Stimulated activated naive CD4-positive, alpha-beta T cell (primary cell): ENCODE measurements at regions not wholly inside any gene's neighbourhood (a gene's known extent, or its start where the extent isn't known, plus 50 kb on each side); places are given as distances from the start of the nearest gene placed in this dataset.
"Not testable (repeated sequence)": the region's sequence is repeated elsewhere in the genome, so short reads cannot be mapped to it uniquely, and the experiment has no call there.

Source experiments
- DNase-seq, 6 experiments: peaks; one replicate each; lab custom pipeline; 2025; lab: John Stamatoyannopoulos, UW

DNA sequence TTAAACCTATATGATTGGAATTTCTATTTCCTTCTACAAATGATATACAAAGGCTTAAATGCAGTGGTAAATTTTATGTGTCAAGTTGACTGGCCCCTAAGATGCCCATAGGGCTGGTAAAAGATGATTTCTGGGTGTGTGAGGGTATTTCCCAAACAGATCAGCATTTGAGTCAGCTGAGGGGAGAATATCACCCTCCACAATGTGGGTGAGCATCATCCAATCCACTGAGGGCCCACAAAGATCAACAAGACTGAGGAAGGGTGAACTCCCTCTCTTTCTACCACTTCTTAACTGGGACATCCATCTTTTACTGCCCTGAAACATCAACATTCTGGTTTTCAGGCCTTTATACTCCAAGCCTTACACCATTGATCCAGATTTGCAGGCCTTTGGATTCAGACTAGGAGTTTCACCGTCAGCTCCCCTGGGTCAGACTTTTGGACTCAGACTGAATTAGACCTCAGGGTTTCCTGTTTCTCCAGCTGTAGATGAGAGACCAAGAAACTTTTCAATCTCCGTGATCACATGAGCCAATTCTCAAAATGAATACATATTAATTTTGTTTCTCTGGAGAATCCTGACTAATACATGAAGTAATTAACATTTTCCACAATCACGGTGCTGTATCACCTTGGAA lies 1020.7 kb upstream of the SLIT2 start:
- no peak for DNase-seq

DNA sequence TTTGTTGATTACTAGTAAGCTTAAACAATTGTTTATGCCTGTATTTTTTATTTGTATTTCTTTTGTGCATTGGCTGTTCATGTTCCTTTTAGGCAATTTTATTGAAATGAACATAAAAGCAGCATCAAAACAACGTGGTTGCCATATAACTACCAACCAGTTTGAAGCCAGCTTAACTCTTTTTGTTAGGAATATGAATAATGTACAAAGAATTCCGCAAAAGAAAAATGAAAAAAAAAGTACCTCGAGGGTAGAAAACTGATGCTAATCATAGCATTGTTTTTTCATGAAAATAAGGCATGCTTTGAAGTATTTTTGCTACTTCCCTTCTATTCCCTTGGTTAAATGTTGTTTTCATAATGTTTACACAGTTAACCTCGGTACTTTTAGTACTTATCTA lies 1024.0 kb upstream of the SLIT2 start:
- no peak for DNase-seq

DNA sequence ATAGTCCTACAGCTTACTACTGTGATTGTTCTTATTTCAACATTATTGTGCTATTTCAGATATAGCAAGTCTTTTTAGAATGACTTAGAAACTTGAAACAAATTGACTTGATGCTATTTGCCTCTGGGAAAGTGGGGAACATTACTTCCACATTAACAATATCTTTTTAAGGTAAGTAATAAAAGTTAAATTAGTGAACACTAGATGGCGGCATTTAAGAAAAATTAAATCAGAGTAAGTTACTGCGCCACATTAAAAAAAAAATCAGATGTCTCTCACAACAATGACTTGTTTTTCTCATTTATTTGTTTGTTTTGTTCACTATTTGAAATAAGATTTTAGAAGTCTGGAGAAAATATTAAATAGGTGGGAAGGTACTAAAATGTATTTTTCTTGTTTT lies 1026.9 kb upstream of the SLIT2 start:
- DNase-seq, result no peak

DNA sequence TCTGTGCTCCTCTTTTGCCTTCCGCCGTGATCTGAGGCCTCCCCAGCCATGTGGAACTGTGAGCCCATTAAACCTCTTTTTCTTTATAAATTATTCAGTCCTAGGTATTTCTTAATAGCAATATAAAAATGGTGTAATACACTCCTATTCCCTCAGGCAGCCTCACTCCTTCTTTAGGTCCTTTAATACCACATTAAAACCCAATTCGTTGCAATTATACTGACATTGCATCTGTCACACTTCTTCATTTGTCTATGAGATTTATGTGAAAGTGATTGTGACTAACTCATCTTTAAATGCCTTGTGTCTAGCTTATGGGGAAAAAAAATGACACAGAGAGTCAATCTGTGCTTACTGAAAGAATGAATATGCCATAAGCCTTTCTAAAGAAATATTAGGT lies 1035.2 kb upstream of the SLIT2 start:
- DNase-seq, result no peak

DNA sequence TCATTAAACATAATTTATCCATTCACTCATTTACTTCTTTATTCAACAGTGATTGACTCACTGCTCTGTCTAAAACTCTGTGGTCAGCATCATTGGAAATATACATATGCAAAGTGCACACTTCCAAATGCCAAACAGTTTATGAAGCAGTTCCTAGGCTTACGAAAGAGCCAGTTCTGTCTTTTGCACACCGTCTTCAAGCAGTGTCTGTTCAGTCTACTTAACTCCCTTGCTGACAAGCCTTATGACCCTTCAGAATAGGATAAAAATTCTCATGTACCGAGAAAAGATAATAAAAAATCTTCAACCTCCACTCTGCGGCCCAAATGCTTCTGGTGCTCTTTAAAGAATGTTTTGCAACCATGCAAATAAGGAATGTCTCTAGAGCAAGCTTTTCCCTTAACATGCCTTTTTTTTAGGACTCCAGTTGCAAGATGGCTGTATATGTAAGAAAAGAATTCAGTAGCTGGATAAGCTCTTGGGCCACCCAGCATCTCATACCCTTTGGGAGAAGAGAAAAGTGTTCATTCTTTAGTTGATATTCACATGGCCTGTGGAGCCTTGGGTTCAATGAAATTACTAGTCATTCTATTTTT lies 1037.0 kb upstream of the SLIT2 start:
- no peak for DNase-seq

DNA sequence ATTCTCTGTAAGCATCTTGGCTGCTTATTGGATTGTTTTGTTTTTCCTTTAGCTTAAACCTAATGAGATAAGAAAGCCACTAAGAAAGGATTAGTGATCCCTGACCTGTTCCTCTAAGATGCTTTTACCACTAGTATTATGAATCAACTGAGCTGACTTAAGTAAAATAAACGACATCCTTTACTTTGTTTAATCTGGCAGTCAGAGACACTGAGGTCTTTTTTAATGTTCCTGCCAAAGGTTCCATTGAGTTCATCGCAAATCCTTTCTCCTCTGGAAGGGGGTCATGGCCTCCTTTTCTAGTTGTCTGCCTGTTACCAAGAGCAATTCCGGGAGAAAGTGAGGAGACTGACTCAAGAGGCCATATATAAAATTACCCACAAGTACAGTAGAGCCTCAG lies 1038.3 kb upstream of the SLIT2 start:
- no peak for DNase-seq

DNA sequence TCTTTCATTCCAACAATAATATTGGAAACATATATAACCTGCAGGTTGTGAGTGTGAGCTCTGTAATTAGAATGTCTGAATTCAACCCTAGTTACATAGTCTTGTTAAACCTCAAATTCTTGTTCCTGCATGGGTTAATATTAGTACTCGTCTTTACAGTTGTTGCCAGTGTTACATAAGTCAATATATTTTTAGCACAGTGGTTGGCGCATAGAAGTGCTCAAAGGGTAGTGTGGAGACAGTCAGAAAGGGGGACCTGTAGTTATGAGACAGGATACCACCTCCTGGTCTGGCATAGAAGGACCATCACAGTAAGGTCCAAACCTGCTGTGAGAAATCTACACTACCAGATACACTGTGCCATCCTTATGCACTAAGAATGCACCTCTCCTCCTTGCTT lies 1045.9 kb upstream of the SLIT2 start:
- DNase-seq, result no peak

DNA sequence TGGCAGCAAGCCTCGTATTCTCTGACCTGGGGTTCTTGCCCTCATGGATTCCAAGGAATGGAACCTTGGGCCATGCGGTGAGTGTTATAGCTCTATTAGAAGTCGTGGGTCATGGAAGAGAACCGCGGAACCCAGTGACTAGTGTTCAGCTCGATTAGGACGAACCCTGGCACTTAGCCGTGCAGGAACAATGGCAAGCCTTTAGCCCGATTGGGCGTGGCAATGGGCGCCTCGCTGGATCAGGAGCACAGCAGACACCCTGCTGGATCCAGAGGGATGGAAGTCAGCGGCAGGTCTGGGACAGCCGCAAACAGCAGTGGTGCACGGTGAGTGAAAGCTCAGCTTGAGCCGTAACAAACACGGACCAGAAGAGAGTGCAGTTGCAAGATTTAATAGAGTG lies 1053.9 kb upstream of the SLIT2 start:
- not testable (repeated sequence) for DNase-seq

DNA sequence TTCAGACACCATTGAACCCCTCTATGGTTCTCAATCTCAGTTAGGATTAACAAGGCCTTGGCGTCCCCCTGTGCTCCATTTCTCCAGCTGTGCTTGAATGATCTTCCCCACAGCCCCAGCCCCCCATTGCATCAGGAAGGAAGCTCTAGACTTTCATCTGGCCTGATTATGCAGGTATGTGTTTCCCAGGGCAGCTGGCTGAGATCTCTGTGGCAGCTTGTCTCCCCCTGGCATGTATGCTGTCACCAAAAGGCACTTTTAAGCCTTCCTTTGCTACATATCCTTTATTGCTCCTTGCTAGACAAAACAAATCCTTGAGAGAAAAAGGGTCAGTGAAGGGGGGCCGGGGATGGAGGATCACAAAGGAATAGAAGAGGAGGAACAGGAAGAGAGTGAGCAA lies 1056.0 kb upstream of the SLIT2 start:
- no peak for DNase-seq

DNA sequence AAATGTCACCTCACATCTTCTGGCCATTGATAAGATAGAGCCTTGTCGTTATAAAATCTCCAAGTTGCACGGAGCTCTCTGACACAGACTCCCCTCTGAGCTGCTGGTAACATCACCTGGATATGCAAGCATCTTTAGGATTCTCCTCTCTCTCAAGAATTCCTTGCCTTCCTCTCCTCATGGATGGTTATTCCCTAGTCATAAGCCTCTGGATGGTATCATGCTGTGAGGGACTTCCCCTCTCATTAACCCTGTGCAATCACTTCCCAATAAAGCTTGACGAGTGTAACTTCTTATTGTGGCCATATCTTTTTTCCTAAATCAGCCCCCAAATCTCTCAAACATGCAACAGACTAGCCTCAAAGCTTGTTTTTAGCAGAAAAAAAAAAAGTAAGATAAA lies 1057.0 kb upstream of the SLIT2 start:
- no peak for DNase-seq

DNA sequence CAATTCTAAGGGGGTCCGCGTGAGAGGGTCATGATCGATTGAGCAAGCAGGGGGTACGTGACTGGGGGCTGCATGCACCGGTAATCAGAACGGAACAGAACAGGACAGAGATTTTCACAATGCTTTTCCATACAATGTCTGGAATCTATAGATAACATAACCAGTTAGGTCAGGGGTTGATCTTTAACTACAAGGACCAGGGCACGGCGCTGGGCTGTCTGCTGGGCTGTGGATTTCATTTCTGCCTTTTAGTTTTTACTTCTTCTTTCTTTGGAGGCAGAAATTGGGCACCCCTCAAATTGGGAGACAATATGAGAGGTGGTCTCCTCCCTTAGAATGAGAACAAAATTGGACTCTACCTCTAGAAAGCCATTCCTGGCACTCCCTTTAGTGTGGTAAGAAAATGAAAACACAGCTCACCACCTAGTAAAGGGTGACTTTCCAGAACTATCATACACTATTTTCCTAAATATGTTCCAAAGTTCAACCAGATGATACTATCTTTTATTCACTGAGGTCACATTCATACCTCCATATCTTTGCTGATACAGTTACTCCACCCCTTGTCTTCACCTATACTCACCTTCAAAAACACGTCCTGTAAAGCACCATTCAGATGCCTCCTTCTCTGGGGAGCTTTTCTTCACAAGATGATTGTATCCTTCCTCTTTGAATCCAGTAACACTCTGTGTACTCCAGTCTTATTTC lies 1058.3 kb upstream of the SLIT2 start:
- DNase-seq, result no peak

DNA sequence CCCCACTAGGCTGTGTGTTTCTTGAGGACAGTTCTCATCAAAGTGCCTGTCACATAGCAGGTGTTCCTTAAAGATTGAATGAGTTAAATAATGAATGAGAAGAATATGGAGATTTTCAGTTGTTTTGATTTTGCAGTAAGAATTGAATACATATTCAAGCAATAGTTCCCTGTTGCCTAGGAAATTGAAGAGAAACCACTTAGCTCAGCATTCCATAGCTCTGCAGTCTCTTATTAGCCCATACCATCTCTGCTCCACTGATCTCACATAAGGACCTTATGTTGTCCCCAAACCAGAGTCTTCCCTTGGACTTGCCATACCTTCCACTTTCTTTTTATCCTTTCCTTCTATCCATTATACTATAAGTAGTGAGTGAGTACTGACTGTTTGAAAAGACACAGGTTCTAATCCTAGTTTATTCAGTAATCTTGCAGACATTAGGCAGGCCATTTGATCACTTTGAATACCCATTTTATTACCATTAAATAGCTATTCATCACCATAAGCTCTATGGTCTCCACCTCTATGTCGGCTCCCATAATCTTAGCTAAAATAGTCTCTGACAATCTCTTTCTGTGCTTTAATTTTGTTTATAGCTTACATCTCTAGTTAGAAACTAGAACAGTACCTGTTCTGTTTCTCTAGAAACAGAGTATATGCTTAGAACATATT lies 1059.6 kb upstream of the SLIT2 start:
- DNase-seq, result no peak

DNA sequence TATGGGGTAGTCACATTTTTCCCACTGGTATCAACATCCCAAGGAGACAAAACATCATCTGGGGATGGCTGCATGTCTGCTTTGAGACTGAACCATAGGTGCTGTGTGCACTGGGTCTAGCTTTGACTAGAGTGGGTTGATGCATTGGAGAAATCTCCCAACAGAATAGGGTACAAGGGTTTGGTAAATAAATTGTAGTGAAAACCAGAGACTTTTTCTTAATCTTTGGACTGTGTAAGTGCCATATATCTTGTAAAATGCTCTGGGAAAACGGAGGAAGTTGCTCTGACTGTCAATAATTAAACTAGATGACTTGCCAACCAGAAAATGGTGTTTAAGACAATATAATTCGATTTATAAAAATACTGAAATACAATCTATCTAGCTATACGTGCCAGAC lies 1064.0 kb upstream of the SLIT2 start:
- DNase-seq, result no peak

DNA sequence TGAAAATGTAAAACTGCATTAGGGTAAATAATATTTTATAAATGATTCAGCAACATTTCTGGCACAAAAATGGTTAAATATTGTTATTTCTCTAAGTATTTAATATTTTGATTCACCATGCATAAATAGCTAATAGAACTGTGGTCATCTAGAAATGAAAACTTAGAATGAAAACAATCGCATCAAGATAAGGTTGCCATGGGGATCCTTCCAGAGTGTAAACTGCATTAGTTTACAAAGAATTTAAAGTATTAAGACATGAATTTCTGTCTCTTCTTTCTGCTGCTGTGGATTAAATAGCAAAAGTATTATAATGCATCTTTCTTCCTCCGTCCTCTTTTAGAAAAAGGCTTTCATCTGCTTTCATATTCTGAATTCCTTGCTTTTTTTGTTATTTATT lies 1064.6 kb upstream of the SLIT2 start:
- no peak for DNase-seq

DNA sequence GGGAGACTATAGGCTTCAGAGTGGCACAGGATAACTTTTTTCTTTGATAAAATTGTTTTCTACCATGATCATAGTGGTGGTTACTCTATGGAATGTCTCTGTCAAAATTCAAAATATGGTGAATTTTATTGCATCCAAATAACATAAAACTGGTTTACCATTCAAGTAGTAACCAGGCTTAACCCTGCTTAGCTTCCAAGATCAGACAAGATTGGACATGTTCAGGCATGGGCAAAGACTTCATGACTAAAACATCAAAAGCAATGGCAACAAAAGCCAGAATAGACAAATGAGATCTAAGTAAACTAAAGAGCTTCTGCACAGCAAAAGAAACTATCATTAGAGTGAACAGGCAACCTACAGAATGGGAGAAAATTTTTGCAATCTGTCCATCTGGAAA lies 1070.1 kb upstream of the SLIT2 start:
- DNase-seq, result not testable (repeated sequence)

DNA sequence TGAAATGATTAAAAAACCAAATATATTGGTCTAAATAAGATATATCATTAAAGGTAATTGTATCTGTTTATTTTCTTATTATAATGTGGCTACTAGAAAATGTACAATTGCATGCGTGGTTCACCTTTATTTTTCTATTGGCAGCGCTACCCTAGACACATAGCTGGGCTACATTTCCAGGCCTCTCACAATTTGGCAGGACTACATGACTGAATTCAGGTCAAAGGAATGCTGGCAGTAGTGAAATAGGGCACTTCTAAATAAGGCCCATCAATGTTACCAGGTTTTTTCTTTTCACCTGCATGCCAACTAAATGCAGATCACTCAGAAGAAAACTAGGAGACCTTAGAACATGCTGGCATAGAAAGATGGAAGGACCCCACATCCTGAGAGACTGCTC lies 1072.9 kb upstream of the SLIT2 start:
- no peak for DNase-seq

DNA sequence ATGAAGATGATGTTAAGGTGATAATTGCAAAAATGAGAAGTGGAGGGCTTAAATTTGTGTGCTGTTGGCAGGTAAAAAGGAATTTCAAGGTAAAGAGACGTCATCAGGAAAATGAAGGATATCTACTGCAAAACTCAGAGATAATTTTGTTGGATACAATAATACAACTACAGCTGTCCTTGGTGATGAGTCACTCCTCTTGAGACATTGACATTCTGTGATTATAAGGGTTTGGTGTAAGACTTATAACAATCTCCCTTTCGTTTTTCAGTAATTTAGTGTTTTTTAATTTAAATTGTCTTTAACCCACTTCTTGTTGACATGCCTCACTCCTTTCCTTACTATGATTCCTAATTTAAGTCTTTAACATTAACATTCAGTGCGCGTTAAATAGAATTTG lies 1074.1 kb upstream of the SLIT2 start:
- DNase-seq, result no peak

DNA sequence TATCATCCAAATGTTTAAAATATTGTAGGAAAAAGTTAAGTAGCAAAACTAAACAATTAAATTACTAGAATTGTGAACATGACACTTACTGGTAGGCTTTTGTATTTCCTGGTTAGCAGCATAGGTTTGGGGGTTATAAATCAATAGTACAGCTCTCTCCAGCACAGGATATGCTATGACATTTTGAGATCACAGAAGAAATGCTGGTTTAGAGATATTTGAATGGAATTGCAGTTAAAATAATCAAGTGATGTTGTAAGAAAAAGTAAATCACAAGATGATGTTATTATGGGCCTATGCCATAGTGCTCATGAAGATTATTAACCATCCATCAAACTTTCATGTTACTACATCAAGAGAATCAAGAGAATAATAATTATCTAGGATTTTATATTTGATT lies 1079.9 kb upstream of the SLIT2 start:
- no peak for DNase-seq

DNA sequence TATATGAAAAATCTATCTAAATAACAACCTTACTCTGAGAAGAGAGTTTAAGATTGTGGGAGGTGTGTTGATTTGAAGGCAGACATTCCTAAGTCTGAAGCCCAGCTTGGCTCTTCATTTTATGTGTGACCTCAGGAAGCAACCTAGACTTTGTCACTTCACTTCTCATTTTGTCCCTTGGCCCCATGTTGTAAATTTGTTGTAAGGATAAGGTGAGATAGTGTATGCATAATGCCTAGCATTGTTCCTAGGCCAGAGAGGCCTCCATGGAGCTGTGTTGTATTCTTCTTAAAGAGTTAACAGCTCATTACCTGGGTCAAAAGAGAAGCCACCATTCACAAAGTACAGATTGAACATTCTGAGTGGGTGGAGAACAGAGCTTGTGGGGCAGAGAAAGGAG lies 1084.4 kb upstream of the SLIT2 start:
- DNase-seq, result no peak

DNA sequence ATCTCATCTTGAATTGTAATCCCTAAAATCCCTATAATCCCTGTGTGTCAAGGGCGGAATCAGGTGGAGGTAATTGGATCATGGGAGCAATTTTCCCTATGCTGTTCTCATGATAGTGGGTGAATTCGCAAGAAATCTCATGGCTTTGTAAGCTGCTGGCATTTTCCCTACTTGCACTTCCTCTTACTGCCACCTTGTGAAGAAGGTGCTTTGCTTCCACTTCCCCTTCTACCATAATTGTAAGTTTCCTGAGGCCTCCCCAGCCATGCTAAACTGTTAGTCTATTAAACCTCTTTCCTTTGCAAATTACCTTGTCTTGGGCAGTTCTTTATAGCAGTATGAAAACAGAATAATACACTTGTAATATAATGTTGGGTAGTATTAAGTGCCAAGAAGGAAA lies 1087.4 kb upstream of the SLIT2 start:
- no peak for DNase-seq

DNA sequence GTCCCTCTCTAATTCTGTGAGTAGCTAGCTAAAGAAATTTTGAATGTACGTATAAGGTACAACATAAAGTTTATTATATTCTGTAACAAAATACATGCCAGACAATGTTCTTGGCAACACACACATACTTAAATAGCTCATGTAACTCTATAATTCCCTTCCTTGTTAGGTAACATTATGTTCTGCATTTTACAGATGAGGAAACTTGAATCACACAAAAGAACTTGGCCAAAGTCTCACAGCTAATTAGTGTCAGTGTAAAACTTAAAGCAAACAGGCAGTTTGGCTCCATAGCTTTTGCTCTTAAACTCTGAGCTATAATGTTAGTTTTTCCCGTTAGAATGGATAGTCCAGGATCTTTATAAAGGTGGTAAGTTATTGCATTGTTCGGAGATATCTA lies 1091.8 kb upstream of the SLIT2 start:
- DNase-seq, result no peak

DNA sequence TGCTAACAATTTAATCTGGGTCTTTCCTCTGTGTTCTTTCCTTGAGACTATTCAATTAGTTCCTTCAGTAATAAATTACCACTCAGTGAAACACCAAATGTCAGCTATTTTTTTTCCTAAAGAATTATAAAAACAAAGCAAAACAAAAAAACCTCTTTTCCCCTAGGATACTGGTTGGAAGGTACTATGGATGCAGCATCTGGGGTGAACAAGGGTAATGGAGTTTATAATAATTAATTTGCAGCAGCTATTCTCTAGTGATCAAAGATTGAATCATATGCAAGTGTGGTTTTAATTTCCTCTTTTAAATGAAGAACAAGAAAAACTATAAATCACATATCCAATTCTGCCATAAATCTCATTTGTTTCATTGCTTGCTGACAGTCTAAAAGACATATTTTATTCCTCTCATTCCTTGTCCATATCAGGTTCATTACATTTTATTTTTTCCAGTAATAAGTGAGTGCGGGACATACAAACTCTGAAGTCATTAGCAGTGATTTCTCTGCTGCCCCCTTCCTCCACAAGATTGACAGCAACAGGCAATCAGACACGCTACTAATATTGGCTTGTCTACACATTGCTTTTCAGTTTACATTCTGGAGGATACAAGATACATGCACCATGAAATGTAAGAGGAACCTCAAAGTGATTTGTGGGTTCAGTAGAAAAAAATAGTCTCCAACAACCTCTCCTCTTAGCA lies 1093.4 kb upstream of the SLIT2 start:
- DNase-seq, result no peak

DNA sequence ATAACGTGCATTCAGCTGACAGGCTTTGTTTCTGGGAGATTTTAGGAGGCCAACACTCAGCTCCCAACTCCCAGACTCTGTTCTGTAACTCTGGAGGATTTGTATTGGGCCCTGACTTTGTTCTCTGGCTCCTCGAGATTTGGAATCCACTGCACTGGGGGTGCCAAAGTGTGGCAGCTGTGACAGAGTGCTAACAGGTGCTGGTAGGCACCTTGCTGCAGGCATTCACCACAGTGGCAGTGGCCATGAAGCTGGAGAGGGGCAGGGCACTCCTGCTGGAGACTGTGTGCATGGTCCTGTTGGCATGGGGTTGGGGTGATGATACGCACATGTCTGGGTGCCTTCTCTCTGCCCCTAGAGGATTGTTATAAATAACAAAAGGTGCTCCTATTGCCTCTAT lies 1094.9 kb upstream of the SLIT2 start:
- no peak for DNase-seq
